NCI-H2107 treated with DMSO at 0.1 percent for 48 hours (cell line): ENCODE measurements at regions not wholly inside any gene's neighbourhood (a gene's known extent, or its start where the extent isn't known, plus 50 kb on each side); places are given as distances from the start of the nearest gene placed in this dataset.

Experiments used
- DNase-seq: peaks from one replicate; lab custom pipeline; 2025; ENCODE audit not compliant: unreplicated experiment; lab: John Stamatoyannopoulos, UW

GRCh38 chr1:37415611-37416244 lies 58.7 kb upstream of the ZC3H12A start:
- DNase-seq = no peak

- no peak for DNase-seq
Measured at GRCh38 chr1:37420456-37420855, 53.9 kb upstream of the ZC3H12A start.

- DNase-seq = no peak
Measured at GRCh38 chr1:37423810-37424209, 50.6 kb upstream of the ZC3H12A start.

GRCh38 chr1:37424523-37424922 lies 49.9 kb upstream of the ZC3H12A start:
- DNase-seq = no peak
